GM19023 (cell line): ENCODE measurements at regions not wholly inside any gene's neighbourhood (a gene's known extent, or its start where the extent isn't known, plus 50 kb on each side); places are given as distances from the start of the nearest gene placed in this dataset.
"Not testable (repeated sequence)": the region's sequence is repeated elsewhere in the genome, so short reads cannot be mapped to it uniquely, and the experiment has no call there.

ENCODE experiments used
- ATAC-seq: cut with Tn5 transposase; IDR thresholded peaks from one replicate; pipeline ENCODE4 v1.9.1; 2021; ENCODE audit warnings: mild to moderate bottlenecking, moderate library complexity; ENCODE audit not compliant: unreplicated experiment

GRCh38 chr18:5721924-5722323 lies 173.4 kb downstream of the TMEM200C start:
- no peak for ATAC-seq

- no peak for ATAC-seq
Observed at GRCh38 chr18:5720132-5720531, 175.2 kb downstream of the TMEM200C start.

DNA sequence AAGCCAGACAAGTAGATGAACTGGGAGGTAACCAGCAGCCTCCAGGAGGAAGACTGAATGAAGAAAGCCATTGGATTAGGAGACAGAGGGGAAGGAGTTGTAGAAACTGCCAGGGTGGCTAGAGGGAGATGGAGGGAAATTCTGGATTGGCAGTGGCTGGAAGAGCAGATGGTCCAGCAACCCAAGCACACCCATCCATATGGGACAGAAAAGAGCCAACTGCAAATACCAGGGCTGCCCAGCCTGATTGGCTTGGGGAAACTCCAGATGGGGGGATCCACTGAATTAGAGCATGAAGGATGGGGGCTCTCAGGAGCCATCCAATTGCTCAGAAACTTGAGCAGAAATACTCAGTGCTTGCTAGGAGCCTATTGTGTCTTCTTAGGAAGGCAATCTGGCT lies 173.5 kb upstream of the EPB41L3 start:
- no peak for ATAC-seq

GRCh38 chr18:5710676-5711075 lies 166.9 kb upstream of the EPB41L3 start:
- ATAC-seq, result no peak

- no peak for ATAC-seq
Observed at GRCh38 chr18:5710235-5710634, 166.4 kb upstream of the EPB41L3 start.

DNA sequence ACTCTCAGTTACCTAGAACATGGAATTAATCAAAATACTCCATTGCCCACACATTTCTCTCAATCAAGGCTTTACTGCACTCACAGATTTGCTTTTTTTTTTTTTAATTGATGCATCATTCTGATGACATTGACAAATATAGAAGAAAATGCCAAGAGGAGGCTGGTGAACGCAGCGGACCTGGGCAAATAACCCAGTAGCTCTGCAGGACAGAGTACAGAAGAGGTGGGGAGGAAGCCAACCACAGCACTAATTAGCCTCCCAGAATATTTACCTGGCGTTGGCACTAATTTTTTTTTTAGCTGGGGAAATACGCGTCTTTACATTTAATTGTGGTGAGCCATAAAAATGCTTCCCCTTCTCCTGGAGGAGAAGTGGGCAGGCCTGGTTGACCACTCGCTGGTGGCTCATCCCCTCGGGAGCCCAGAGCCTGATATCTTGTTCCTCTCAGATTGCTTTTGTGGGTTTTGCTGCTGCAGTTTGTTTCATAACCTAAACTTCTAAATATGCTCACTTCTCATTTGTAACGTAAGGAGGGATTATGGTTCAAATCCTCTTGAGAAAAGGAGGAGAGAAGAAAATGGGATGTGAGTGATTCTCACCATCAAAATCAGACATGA lies 165.8 kb upstream of the EPB41L3 start:
- ATAC-seq, result no peak

DNA sequence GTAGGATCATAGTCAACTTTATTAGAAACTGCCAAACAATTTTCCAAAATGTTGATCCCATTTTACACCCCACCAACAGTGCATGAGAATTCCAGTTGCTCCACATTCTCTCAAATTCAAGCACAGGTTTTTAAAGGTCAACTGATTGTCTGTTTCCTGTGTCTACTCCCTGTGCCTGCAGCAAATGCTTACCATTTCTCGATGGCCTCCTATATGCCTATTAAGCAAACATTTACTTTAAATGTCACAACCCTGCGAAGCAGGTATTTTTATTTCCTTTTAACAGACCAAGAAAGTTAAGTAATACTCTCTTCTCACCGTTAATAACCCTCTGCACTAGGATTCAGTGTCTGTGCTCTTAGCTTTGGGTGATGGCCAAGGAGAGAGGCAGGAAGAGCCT lies 163.8 kb upstream of the EPB41L3 start:
- no peak for ATAC-seq

GRCh38 chr18:5705393-5705792 lies 161.6 kb upstream of the EPB41L3 start:
- no peak for ATAC-seq

GRCh38 chr18:5704847-5705246 lies 161.1 kb upstream of the EPB41L3 start:
- ATAC-seq, result no peak

DNA sequence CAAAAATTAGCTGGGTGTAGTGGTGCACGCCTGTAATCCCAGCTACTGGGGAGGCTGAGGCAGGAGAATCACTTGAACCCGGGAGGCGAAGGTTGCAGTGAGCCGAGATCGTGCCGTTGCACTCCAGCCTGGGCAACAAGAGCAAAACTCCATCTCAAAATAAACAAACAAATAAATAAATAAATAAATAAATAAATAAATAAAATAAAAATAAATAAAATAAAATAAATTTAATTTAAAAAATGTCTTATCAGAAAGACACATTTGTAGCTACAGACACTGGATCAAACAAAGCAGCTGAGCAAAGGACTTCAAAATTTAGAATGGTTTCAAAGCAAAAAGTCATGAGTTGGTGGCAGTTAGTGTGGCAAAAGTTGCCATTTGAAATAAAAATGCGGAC lies 158.2 kb upstream of the EPB41L3 start:
- ATAC-seq, result not testable (repeated sequence)

GRCh38 chr18:5693699-5694294 lies 150.0 kb upstream of the EPB41L3 start:
- no peak for ATAC-seq

DNA sequence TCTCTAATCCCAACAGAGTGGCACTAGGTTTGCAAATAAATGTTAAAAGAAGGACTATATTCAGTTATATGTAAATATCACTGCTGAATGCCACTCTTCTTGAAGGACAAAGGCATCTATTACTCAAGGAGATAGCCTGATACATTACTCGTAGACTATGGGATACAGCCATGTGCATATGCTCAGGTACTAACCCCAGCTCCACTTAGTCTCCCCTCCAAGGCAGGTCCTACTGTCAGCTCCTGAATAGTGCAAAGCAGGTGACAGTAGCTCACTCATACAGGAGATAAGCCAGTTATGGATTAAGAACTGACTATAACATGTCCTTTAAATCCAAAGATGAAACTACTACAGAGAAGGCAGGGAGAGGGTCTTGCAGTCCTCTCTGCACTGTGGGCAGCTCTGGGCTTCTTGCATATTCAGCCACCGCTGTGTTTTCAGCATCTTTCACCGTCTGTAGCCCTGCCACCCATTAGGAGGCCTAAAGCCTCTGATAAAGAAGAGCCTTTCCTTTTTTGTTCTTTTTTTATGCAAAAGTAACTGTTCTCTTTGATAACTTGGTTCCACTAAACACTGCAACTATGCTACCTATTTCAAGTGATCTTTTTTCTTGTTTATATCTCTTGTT lies 135.1 kb upstream of the EPB41L3 start:
- ATAC-seq, result no peak

DNA sequence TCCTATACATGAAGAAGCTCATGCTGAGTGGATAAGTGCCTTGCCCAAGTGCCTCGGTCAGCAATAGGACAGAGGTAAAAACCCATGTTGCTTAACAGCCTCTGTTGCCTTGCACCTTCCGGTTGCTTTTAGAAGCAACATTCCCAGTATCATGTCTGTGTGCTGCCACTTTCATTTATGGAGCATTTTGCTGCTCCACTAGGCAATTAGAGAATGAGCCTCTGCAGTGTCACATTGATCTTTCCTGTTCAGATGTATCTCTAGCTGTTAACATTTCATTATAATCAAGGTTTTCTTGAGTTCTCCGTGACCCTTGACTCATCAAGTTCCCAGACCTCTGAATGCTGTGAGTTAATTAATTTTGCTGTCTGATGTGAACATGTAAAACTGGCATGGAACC lies 134.5 kb upstream of the EPB41L3 start:
- ATAC-seq, result no peak

GRCh38 chr18:5673616-5674015 lies 129.8 kb upstream of the EPB41L3 start:
- no peak for ATAC-seq

GRCh38 chr18:5669585-5669984 lies 125.8 kb upstream of the EPB41L3 start:
- no peak for ATAC-seq

DNA sequence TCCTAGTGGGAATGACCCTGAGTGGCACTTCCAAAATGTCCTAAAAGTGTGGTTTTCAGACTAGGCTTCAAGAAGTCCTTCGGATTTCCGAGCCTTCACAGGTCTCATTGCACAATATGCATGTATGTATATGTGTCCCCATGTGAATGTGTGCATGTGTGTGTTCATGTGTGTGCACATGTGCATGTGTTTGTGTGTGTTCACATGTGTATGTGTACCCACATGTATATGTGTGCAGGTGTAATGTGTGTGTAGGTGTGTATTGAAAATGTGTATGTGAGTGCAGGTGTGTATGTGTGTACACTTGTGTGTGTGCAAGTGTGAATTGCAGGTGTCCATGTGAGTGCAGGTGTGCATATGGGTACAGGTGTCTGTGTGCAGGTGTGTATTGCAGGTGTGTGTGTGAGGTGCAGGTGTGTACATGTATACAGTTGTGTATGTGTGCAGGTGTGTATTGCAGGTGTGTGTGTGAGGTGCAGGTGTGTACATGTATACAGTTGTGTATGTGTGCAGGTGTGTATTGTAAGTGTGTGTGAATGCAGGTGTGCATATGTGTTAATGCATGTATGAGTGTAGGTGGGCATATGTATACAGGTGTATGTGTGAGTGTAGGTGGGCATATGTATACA lies 124.4 kb upstream of the EPB41L3 start:
- no peak for ATAC-seq

DNA sequence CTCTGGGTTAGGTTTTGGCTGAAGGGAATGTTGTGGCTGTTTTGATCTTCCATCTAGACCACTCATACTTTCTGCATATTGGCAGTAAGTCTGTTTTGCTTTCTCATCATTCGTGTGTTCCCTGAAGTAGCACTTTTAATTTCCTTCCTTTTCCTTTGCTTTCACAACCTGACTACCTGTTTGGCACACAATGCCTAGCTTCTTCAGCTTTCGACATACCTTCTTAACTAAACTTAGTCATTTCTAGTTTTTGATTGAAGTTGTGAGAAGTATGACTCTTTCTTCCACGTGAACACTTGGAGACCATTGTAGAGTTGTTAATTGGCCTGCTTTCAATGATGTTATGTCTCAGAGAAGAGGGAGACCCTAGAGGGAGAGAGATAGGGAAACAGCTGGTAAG lies 123.6 kb upstream of the EPB41L3 start:
- ATAC-seq, result no peak

DNA sequence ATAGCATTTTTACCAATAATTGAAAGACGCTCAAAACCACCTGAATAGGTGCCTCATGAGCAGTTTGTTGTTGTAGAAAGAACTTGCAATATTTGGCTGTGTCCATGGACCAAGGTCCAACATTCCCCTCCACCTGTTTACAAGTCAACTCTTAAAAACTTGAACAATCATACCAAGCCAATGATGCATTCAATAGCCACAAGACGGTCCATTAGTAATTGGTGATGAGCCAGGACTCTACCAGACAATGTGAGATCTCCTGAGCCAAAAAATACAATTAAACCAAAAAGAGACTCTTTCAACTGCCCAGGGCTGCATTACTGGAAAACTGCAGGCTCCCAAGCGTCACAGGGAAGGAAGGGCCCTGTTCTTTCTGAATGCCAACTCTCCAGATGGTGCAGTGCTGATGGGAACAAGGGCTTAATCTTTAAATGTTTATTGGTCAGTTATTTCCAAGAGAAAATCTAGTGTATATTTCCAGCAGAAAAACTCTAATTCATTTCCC lies 118.8 kb upstream of the EPB41L3 start:
- ATAC-seq, result no peak

DNA sequence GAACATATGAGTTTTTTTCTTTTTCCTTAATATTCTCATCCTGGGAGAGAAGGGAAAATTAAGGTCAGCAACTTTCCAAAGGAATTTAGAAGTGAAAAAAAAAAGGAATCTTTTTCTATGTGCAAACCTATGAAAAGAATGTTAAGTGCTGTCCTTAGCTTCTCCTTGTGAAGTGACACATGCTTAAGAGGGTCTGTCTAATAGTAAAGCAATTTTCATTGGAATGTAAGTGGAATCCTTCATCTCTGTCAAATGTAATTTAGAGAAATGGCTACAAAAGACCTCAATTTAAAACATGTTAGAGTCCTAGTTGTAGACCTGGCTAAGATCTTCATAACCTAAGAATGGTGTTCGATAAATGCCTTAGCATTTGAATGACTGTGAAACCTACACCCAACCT lies 117.4 kb upstream of the EPB41L3 start:
- no peak for ATAC-seq

- no peak for ATAC-seq
Observed at GRCh38 chr18:5653802-5654201, 110.0 kb upstream of the EPB41L3 start.

- ATAC-seq, result no peak
Observed at GRCh38 chr18:5651736-5652135, 107.9 kb upstream of the EPB41L3 start.

DNA sequence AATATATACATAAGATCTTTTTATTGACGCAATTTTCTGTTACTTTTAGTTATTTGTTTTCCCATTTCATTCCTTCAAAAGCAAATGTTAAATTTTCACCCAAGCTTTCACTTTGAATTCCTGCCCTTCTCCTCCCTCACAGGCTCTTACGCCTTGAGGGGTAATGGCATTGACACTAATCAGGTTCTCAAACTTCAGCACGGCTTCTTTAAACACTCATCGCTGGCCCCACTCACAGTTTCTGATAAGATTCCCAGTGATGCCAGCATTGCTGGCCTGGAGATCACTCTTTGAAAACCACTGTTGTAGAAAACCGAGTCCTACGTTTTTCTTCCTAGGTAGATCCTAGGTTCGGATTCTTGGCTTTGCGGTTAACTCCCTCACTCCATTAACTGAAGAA lies 105.6 kb upstream of the EPB41L3 start:
- ATAC-seq, result no peak
